ENCODE measurements at regions not wholly inside any gene's neighbourhood (a gene's known extent, or its start where the extent isn't known, plus 50 kb on each side); places are given as distances from the start of the nearest gene placed in this dataset.

GRCh38 chr3:159652452-159652851, 336.2 kb upstream of the IL12A start:
- Histone ChIP-seq H3K4me3 (ENCODE audit: low read depth in 1 of 5, low read length in 5 of 5) (no peak overlapping the region), H3K36me3 (ENCODE audit: control insufficient read depth in 5 of 5, insufficient read depth in 5 of 5, low read length in 5 of 5) (no peaks in the 10 kb centered on the region), H3K9me3 (ENCODE audit: control insufficient read depth in 5 of 5, low read length in 5 of 5) (no peaks in the 10 kb centered on the region)

GRCh38 chr3:159654183-159655134, 334.2 kb upstream of the IL12A start:
- no peaks in the 10 kb centered on the region for H3K4me1 ChIP-seq (ENCODE audit: control insufficient read depth in 5 of 5, insufficient read depth in 5 of 5, low read length in 5 of 5)
- H3K4me3 ChIP-seq (ENCODE audit: low read depth in 1 of 5, low read length in 5 of 5) = no peak overlapping the region
- H3K27ac ChIP-seq (ENCODE audit: low read depth, low read length) = no peak overlapping the region
- H3K27me3 ChIP-seq (ENCODE audit: control insufficient read depth in 5 of 5, insufficient read depth in 4 of 5, low read length in 5 of 5) = no peaks in the 10 kb centered on the region
- no peaks in the 10 kb centered on the region for H3K36me3 ChIP-seq (ENCODE audit: control insufficient read depth in 5 of 5, insufficient read depth in 5 of 5, low read length in 5 of 5)
- H3K9ac ChIP-seq (ENCODE audit: low read length in 5 of 5) = no peak overlapping the region
- H3K9me3 ChIP-seq (ENCODE audit: control insufficient read depth in 5 of 5, low read length in 5 of 5) = no peaks in the 10 kb centered on the region

More at GRCh38 chr3:159652452-159652851, 336.2 kb upstream of the IL12A start:
- no peak overlapping the region for H3K9ac ChIP-seq (ENCODE audit: low read length in 5 of 5)
- no peaks in the 10 kb centered on the region for H3K4me1 ChIP-seq (ENCODE audit: control insufficient read depth in 5 of 5, insufficient read depth in 5 of 5, low read length in 5 of 5)
- no peaks in the 10 kb centered on the region for H3K27me3 ChIP-seq (ENCODE audit: control insufficient read depth in 5 of 5, insufficient read depth in 4 of 5, low read length in 5 of 5)
- H3K27ac ChIP-seq (ENCODE audit: low read depth, low read length) = no peak overlapping the region

- Histone ChIP-seq H3K9ac (ENCODE audit: low read length in 5 of 5) (no peak overlapping the region), H3K27ac (ENCODE audit: low read depth, low read length) (no peak overlapping the region), H3K36me3 (ENCODE audit: control insufficient read depth in 5 of 5, insufficient read depth in 5 of 5, low read length in 5 of 5) (no peaks in the 10 kb centered on the region), H3K27me3 (ENCODE audit: control insufficient read depth in 5 of 5, insufficient read depth in 4 of 5, low read length in 5 of 5) (no peaks in the 10 kb centered on the region), H3K4me3 (ENCODE audit: low read depth in 1 of 5, low read length in 5 of 5) (no peak overlapping the region), H3K4me1 (ENCODE audit: control insufficient read depth in 5 of 5, insufficient read depth in 5 of 5, low read length in 5 of 5) (no peaks in the 10 kb centered on the region), H3K9me3 (ENCODE audit: control insufficient read depth in 5 of 5, low read length in 5 of 5) (no peaks in the 10 kb centered on the region)
These were observed 333.4 kb upstream of the IL12A start for GRCh38 chr3:159655202-159655601.

- Histone ChIP-seq H3K4me3 (ENCODE audit: low read depth in 1 of 5, low read length in 5 of 5) (no peak overlapping the region), H3K36me3 (ENCODE audit: control insufficient read depth in 5 of 5, insufficient read depth in 5 of 5, low read length in 5 of 5) (no peaks in the 10 kb centered on the region), H3K9ac (ENCODE audit: low read length in 5 of 5) (no peak overlapping the region), H3K27ac (ENCODE audit: low read depth, low read length) (no peak overlapping the region), H3K4me1 (ENCODE audit: control insufficient read depth in 5 of 5, insufficient read depth in 5 of 5, low read length in 5 of 5) (no peaks in the 10 kb centered on the region), H3K27me3 (ENCODE audit: control insufficient read depth in 5 of 5, insufficient read depth in 4 of 5, low read length in 5 of 5) (no peaks in the 10 kb centered on the region), H3K9me3 (ENCODE audit: control insufficient read depth in 5 of 5, low read length in 5 of 5) (peaks cover 0 to 6% (median 3%) of the 10 kb centered on the region in 5 donors)
These were observed 331.5 kb upstream of the IL12A start for GRCh38 chr3:159657176-159657575.

GRCh38 chr3:159657629-159658028, 331.0 kb upstream of the IL12A start:
- Histone ChIP-seq H3K36me3 (ENCODE audit: control insufficient read depth in 5 of 5, insufficient read depth in 5 of 5, low read length in 5 of 5) (no peaks in the 10 kb centered on the region), H3K9me3 (ENCODE audit: control insufficient read depth in 5 of 5, low read length in 5 of 5) (peaks cover 0 to 6% (median 3%) of the 10 kb centered on the region in 5 donors), H3K9ac (ENCODE audit: low read length in 5 of 5) (no peak overlapping the region), H3K27me3 (ENCODE audit: control insufficient read depth in 5 of 5, insufficient read depth in 4 of 5, low read length in 5 of 5) (no peaks in the 10 kb centered on the region), H3K27ac (ENCODE audit: low read depth, low read length) (no peak overlapping the region), H3K4me3 (ENCODE audit: low read depth in 1 of 5, low read length in 5 of 5) (no peak overlapping the region), H3K4me1 (ENCODE audit: control insufficient read depth in 5 of 5, insufficient read depth in 5 of 5, low read length in 5 of 5) (no peaks in the 10 kb centered on the region)

GRCh38 chr3:159660326-159660725, 328.3 kb upstream of the IL12A start:
- Histone ChIP-seq H3K9ac (ENCODE audit: low read length in 5 of 5) (no peak overlapping the region), H3K27me3 (ENCODE audit: control insufficient read depth in 5 of 5, insufficient read depth in 4 of 5, low read length in 5 of 5) (no peaks in the 10 kb centered on the region), H3K36me3 (ENCODE audit: control insufficient read depth in 5 of 5, insufficient read depth in 5 of 5, low read length in 5 of 5) (no peaks in the 10 kb centered on the region), H3K9me3 (ENCODE audit: control insufficient read depth in 5 of 5, low read length in 5 of 5) (peaks cover 0 to 6% (median 3%) of the 10 kb centered on the region in 5 donors), H3K4me1 (ENCODE audit: control insufficient read depth in 5 of 5, insufficient read depth in 5 of 5, low read length in 5 of 5) (peaks cover 0 to 6% (median 0%) of the 10 kb centered on the region in 5 donors), H3K27ac (ENCODE audit: low read depth, low read length) (no peak overlapping the region), H3K4me3 (ENCODE audit: low read depth in 1 of 5, low read length in 5 of 5) (no peak overlapping the region)

- H3K27me3 ChIP-seq (ENCODE audit: control insufficient read depth in 5 of 5, insufficient read depth in 4 of 5, low read length in 5 of 5) = no peaks in the 10 kb centered on the region
- no peak overlapping the region for H3K27ac ChIP-seq (ENCODE audit: low read depth, low read length)
- peaks cover 0 to 6% (median 0%) of the 10 kb centered on the region in 5 donors for H3K4me1 ChIP-seq (ENCODE audit: control insufficient read depth in 5 of 5, insufficient read depth in 5 of 5, low read length in 5 of 5)
- H3K9me3 ChIP-seq (ENCODE audit: control insufficient read depth in 5 of 5, low read length in 5 of 5) = peaks cover 0 to 6% (median 3%) of the 10 kb centered on the region in 5 donors
- H3K36me3 ChIP-seq (ENCODE audit: control insufficient read depth in 5 of 5, insufficient read depth in 5 of 5, low read length in 5 of 5) = no peaks in the 10 kb centered on the region
- no peak overlapping the region for H3K4me3 ChIP-seq (ENCODE audit: low read depth in 1 of 5, low read length in 5 of 5)
- no peak overlapping the region for H3K9ac ChIP-seq (ENCODE audit: low read length in 5 of 5)
These were observed 327.7 kb upstream of the IL12A start for GRCh38 chr3:159660901-159661300.

GRCh38 chr3:159662549-159662948, 326.1 kb upstream of the IL12A start:
- Histone ChIP-seq H3K9ac (ENCODE audit: low read length in 5 of 5) (no peak overlapping the region), H3K9me3 (ENCODE audit: control insufficient read depth in 5 of 5, low read length in 5 of 5) (peaks cover 0 to 6% (median 3%) of the 10 kb centered on the region in 5 donors), H3K36me3 (ENCODE audit: control insufficient read depth in 5 of 5, insufficient read depth in 5 of 5, low read length in 5 of 5) (no peaks in the 10 kb centered on the region), H3K4me3 (ENCODE audit: low read depth in 1 of 5, low read length in 5 of 5) (no peak overlapping the region), H3K4me1 (ENCODE audit: control insufficient read depth in 5 of 5, insufficient read depth in 5 of 5, low read length in 5 of 5) (peaks cover 0 to 6% (median 0%) of the 10 kb centered on the region in 5 donors), H3K27ac (ENCODE audit: low read depth, low read length) (no peak overlapping the region), H3K27me3 (ENCODE audit: control insufficient read depth in 5 of 5, insufficient read depth in 4 of 5, low read length in 5 of 5) (no peaks in the 10 kb centered on the region)

- H3K9ac ChIP-seq (ENCODE audit: low read length in 5 of 5) = no peak overlapping the region
- no peak overlapping the region for H3K27ac ChIP-seq (ENCODE audit: low read depth, low read length)
- H3K36me3 ChIP-seq (ENCODE audit: control insufficient read depth in 5 of 5, insufficient read depth in 5 of 5, low read length in 5 of 5) = no peaks in the 10 kb centered on the region
- no peak overlapping the region for H3K4me3 ChIP-seq (ENCODE audit: low read depth in 1 of 5, low read length in 5 of 5)
- peaks cover 0 to 6% (median 3%) of the 10 kb centered on the region in 5 donors for H3K4me1 ChIP-seq (ENCODE audit: control insufficient read depth in 5 of 5, insufficient read depth in 5 of 5, low read length in 5 of 5)
- no peaks in the 10 kb centered on the region for H3K27me3 ChIP-seq (ENCODE audit: control insufficient read depth in 5 of 5, insufficient read depth in 4 of 5, low read length in 5 of 5)
- H3K9me3 ChIP-seq (ENCODE audit: control insufficient read depth in 5 of 5, low read length in 5 of 5) = peaks cover 0 to 6% (median 3%) of the 10 kb centered on the region in 5 donors
These were observed 324.6 kb upstream of the IL12A start for GRCh38 chr3:159664006-159664405.

- Histone ChIP-seq H3K27me3 (ENCODE audit: control insufficient read depth in 5 of 5, insufficient read depth in 4 of 5, low read length in 5 of 5) (no peaks in the 10 kb centered on the region), H3K4me3 (ENCODE audit: low read depth in 1 of 5, low read length in 5 of 5) (no peak overlapping the region), H3K4me1 (ENCODE audit: control insufficient read depth in 5 of 5, insufficient read depth in 5 of 5, low read length in 5 of 5) (peaks cover 0 to 6% (median 3%) of the 10 kb centered on the region in 5 donors), H3K36me3 (ENCODE audit: control insufficient read depth in 5 of 5, insufficient read depth in 5 of 5, low read length in 5 of 5) (no peaks in the 10 kb centered on the region), H3K9me3 (ENCODE audit: control insufficient read depth in 5 of 5, low read length in 5 of 5) (peaks cover 0 to 6% (median 3%) of the 10 kb centered on the region in 5 donors), H3K9ac (ENCODE audit: low read length in 5 of 5) (no peak overlapping the region), H3K27ac (ENCODE audit: low read depth, low read length) (no peak overlapping the region)
These were observed 324.0 kb upstream of the IL12A start for GRCh38 chr3:159664653-159665052.
